ENCODE measurements at regions not wholly inside any gene's neighbourhood (a gene's known extent, or its start where the extent isn't known, plus 50 kb on each side); places are given as distances from the start of the nearest gene placed in this dataset.

GRCh38 chr7:53920011-53920410, 622.2 kb upstream of the VSTM2A start:
- TF ChIP-seq, protein P1, sequence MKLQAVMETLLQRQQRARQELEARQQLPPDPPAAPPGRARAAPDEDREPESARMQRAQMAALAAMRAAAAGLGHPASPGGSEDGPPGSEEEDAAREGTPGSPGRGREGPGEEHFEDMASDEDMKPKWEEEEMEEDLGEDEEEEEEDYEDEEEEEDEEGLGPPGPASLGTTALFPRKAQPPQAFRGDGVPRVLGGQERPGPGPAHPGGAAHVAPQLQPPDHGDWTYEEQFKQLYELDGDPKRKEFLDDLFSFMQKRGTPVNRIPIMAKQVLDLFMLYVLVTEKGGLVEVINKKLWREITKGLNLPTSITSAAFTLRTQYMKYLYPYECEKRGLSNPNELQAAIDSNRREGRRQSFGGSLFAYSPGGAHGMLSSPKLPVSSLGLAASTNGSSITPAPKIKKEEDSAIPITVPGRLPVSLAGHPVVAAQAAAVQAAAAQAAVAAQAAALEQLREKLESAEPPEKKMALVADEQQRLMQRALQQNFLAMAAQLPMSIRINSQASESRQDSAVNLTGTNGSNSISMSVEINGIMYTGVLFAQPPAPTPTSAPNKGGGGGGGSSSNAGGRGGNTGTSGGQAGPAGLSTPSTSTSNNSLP (IDR thresholded peaks at IDR 0.05; ENCODE audit: low read depth, low read length): no peak
- TF ChIP-seq, protein P2, sequence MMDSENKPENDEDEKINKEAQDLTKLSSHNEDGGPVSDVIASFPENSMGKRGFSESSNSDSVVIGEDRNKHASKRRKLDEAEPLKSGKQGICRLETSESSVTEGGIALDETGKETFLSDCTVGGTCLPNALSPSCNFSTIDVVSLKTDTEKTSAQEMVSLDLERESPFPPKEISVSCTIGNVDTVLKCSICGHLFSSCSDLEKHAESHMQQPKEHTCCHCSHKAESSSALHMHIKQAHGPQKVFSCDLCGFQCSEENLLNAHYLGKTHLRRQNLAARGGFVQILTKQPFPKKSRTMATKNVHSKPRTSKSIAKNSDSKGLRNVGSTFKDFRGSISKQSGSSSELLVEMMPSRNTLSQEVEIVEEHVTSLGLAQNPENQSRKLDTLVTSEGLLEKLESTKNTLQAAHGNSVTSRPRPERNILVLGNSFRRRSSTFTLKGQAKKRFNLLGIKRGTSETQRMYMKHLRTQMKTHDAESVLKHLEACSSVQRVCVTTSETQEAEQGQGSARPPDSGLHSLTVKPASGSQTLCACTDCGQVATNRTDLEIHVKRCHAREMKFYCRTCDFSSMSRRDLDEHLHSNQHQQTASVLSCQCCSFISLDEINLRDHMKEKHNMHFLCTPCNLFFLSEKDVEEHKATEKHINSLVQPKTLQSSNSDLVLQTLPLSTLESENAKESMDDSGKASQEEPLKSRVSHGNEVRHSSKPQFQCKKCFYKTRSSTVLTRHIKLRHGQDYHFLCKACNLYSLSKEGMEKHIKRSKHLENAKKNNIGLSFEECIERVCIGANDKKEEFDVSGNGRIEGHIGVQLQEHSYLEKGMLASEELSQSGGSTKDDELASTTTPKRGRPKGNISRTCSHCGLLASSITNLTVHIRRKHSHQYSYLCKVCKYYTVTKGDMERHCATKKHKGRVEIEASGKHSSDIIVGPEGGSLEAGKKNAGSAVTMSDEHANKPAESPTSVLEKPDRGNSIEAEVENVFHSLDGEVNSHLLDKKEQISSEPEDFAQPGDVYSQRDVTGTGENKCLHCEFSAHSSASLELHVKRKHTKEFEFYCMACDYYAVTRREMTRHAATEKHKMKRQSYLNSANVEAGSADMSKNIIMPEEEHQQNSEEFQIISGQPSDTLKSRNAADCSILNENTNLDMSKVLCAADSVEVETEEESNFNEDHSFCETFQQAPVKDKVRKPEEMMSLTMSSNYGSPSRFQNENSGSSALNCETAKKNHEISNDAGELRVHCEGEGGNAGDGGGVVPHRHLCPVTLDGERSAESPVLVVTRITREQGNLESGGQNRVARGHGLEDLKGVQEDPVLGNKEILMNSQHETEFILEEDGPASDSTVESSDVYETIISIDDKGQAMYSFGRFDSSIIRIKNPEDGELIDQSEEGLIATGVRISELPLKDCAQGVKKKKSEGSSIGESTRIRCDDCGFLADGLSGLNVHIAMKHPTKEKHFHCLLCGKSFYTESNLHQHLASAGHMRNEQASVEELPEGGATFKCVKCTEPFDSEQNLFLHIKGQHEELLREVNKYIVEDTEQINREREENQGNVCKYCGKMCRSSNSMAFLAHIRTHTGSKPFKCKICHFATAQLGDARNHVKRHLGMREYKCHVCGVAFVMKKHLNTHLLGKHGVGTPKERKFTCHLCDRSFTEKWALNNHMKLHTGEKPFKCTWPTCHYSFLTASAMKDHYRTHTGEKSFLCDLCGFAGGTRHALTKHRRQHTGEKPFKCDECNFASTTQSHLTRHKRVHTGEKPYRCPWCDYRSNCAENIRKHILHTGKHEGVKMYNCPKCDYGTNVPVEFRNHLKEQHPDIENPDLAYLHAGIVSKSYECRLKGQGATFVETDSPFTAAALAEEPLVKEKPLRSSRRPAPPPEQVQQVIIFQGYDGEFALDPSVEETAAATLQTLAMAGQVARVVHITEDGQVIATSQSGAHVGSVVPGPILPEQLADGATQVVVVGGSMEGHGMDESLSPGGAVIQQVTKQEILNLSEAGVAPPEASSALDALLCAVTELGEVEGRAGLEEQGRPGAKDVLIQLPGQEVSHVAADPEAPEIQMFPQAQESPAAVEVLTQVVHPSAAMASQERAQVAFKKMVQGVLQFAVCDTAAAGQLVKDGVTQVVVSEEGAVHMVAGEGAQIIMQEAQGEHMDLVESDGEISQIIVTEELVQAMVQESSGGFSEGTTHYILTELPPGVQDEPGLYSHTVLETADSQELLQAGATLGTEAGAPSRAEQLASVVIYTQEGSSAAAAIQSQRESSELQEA (CRISPR knock-in tag; IDR thresholded peaks at IDR 0.05; ENCODE audit: not compliant biosample characterization): no peak
- TF ChIP-seq ZBTB21 (CRISPR knock-in tag; IDR thresholded peaks at IDR 0.05) (no peak), TRAFD1 (CRISPR knock-in tag; IDR thresholded peaks at IDR 0.05; ENCODE audit: borderline replicate concordance) (no peak), ZNF816 (CRISPR knock-in tag; IDR thresholded peaks at IDR 0.05; ENCODE audit: borderline replicate concordance) (no peak), MBD4 (IDR thresholded peaks at IDR 0.05; ENCODE audit: borderline replicate concordance, low read length) (no peak), POLR2AphosphoS5 (IDR thresholded peaks at IDR 0.05; ENCODE audit: low read depth, low read length) (no peak)
